ENCODE measurements at regions not wholly inside any gene's neighbourhood (a gene's known extent, or its start where the extent isn't known, plus 50 kb on each side); places are given as distances from the start of the nearest gene placed in this dataset.

DNA sequence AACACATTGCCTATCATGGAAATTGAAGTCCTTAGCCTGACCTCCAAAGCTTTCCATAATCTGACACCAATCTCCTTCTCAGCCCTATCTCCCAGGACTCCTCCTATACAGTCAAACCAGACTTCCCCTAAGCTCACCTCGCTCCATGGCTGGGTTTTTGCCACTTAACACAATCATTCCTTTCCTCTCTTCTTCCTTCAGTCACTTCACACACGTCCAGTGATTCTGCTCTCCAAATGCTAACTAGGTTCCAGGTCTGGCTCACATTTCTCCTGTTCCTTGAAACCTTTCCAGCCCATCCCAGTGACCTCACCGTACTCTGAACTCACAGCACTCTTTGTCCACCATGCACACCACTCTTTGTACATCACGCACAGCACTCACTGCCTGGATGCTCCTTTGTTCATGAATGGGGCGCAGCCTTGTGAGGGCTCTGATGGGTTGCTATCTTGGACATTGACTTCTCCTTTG is 98.4 kb downstream of the GLUL start:
- DNase-seq, result no peak

DNA sequence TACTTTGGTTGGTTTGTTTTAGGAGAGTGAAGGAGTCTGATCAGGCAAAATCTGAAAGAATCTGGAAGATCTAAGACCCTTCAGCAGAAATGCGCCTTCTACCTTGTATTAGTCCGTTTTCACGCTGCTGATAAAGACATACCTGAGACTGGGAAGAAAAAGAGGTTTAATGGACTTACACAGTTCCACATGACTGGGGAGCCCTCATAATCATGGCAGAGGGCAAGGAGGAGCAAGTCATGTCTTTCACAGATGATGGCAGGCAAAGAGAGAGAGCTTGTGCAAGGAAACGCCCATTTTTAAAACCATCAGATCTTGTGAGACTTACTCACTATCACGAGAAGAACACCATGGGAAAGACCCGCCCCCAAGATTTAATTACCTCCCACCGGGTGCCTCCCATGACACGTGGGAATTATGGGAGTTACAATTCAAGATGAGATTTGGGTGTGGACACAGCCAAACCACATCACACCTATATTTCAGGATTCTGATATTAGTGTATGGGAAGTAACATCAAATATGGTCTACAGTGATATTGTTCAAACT is 99.3 kb downstream of the GLUL start:
- no peak for DNase-seq

GRCh38 chr1:182291584-182292192 is 99.9 kb downstream of the GLUL start:
- no peak for DNase-seq

DNA sequence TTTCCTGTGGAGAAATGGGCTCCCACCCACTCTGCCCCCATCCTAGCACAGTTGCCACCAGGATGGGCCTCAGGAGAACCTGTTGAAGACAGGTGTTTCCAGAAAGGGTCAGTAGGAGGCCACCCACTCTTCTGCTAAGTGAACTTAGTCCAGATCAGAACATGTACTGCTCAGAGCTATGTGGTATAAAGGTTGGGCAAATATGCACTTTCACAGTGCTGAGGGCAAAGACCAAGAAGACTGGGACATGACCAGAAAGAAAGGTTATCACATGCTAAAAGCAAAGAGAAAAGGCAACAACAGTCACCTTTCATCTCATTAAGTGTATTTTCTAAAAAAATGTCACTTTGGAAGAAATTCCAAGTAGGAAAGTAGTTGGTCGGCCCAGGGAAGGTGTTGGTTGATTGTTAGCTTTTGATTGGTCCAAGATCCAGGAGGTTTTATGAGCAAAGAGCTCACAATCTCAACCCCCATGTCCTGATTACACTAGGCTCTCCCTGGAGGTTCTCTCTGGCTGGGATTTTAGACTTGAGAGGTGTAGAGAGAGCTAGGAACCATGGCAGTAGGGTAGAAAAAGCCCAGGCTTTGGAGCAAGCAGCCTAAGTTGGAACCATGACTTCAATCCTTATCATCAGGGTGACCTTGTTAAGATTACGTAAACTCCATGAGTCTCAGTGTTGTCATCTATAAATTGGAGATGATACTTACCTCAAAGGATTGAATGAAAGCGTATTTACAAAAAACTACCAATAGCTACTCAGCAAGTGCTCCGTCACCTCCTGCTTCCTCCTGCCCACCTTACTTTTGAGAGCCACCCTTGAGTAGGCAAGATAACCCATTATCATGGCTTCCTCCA is 102.6 kb downstream of the GLUL start:
- DNase-seq, result no peak

- no peak for DNase-seq
Measured at GRCh38 chr1:182286761-182287160, 104.8 kb downstream of the GLUL start.

DNA sequence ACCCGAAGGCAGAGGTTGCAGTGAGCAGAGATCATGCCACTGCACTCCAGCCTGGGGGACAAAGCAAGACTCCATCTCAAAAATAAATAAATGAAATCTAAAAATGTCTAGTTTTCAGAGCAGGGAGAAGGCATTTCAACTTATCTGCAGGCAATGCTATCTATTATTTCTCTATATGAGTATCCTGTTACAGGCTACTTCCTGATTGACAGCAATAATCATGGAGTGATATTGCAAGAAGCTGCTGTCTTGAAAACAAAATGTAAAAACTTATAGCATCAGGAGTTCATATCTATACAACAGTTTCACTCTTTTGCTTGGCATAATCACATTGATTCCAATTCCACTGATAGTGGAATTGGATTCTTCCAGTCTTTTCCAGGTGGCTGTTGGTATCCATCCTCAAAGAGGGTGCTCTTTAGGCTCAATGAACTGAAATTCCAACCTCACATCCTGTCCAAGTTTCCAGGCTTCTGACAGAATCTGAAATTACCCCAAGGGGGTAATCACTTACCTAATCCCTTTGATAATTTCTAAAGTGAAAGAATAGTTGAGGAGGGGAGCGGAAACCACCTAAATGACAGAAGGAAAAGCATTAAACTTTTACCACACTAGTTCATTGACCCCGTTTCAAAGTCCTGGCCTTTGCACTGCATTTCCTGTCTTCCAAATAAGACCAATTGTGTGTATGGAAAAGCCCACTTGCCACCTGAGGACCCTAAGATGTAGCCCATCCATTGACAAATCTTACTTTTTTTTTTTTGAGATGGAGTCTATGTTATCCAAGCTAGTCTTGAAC is 107.6 kb downstream of the GLUL start:
- no peak for DNase-seq

DNA sequence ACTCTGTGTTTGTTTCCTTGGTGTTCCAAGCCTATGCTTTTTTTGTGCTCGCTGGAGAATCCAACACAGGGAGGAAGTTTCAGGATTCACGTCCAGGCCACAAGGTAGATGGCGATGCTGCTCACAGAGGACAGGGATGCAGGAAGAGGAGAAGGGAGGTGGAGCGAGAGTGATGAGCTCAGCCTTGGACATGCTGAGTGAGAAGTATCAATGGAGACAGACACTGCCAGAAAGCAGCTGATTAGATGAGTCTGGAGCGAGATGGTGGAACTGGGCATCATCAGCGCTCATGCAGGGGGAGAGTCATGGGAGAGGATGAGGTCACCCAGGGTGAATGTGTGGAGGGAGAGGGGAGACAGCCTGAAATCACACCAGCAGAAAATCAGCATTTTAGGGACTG is 110.0 kb downstream of the GLUL start:
- no peak for DNase-seq

GRCh38 chr1:182280504-182280900 is 111.1 kb downstream of the GLUL start:
- DNase-seq, result no peak

DNA sequence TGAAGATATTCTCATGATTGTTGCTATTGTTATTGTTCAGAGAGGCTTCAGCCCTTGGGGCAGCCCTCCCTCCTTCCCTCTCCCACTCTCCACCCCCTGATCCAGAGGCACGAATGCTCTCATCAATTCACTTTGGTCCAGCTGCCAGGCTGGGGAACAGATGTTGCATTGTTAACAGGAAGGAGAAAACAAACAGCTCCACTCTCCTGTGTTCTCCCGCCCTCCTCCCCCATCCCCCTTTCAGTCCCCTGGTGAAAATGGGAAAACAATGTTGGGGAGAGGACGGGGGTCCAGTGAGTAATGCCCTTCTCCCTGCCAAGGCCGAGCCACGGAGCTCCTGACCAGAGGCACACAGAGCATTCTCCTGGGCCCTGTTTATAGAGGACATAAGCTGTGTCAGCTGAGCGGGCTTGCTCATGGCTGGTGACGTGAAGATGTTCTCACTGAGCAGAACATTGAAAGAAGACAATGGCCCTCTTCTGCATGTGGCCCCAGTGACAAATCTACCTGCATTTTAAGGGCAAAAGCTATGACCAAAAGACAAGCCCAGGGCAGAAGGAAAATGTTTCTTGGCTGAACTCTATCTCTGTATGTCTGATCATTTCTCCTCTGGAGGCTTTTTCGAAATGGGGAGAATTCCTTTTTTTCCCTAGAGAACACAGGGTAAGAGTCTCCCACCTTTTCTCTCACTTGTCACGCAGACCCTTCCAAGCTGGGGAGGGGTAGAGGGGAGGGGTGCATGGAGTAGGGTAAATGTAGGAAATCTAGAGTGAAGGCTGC is 111.7 kb downstream of the GLUL start:
- DNase-seq, result no peak

DNA sequence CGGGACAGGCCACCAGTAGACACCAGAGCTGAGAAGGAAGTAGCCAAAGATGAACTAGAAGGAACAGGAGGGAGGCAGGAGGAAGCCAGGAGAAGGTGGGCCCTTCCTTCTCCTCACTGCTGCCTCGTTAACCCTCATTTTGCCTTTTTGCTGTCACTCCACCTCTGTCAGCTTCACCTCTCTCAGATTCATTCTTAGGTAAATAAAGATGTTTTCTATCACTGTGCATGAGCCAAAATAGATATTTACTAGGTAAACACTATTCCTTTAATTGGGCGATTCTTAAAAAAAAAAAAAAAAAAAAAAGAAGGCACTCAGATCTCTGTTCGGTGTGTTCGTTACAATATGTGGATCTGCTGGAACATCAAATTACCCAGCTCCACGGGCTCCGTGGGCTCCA is 112.3 kb downstream of the GLUL start:
- no peak for DNase-seq

- DNase-seq, result no peak
Measured at GRCh38 chr1:182278144-182279054, 113.2 kb downstream of the GLUL start.

DNA sequence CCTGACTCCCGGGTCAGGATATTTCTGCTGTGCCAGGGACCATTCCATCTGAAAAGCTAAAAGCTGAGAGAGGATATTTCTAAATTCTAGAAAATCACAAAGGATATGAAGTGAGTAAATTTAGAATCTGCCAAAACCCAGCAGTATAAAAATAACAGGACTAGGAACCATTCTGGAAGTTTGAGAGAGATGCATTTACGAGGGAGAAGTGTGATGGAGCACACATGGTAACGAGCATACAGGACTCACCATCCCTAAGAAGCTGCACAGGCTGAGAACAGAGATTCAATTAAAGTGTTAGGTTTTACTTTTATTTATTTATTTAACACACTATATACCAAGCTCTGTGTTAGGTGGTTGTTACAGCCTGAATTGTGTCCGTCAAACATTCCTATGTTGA is 116.3 kb downstream of the GLUL start:
- DNase-seq, result no peak

DNA sequence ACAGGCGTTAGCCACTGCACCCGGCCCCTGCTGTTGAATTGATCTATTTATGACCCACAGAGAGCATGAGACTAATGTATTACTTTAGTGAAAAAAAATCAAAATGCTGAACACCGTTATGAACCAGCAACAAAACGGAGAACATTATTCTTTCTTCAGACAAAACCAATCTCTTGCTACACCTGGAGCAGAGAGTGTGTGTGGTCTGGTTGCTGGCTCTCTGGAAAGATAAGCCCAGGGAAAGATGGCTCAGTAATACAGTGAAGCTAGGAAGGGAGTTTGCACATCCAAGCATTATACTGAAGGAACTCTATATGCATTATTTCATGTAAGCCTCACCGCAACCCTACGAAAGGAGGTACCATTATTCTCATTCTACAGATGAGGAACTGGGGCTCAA is 117.0 kb downstream of the GLUL start:
- no peak for DNase-seq

DNA sequence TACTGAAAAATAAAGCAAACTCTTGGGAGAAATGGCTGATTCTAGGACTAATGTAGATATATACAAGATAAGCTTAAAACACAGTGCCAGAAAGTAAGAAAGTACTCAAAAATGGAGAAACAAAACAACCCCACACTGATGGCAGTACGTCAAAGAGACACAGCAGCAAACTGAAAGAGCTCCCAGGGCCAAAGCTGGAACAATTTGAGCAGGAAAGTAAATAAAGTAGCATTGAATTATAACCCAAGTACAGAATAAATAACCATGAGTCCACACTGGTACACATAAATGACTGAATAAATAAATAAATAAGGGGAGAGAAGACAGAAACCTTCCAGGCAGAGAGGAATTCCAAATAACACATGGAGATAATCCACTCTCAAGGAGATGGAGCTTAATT is 120.9 kb downstream of the GLUL start:
- no peak for DNase-seq

GRCh38 chr1:182269097-182269496 is 122.5 kb downstream of the GLUL start:
- DNase-seq, result no peak

GRCh38 chr1:182268669-182269068 is 122.9 kb downstream of the GLUL start:
- no peak for DNase-seq

GRCh38 chr1:182264185-182264584 is 127.4 kb downstream of the GLUL start:
- DNase-seq, result no peak

GRCh38 chr1:182263706-182264105 is 127.9 kb downstream of the GLUL start:
- no peak for DNase-seq

- no peak for DNase-seq
Measured at GRCh38 chr1:182262425-182262824, 129.2 kb downstream of the GLUL start.

- DNase-seq, result no peak
Measured at GRCh38 chr1:182261655-182262054, 129.9 kb downstream of the GLUL start.

- no peak for DNase-seq
Measured at GRCh38 chr1:182260516-182260915, 131.1 kb downstream of the GLUL start.
